ENCODE measurements at regions not wholly inside any gene's neighbourhood (a gene's known extent, or its start where the extent isn't known, plus 50 kb on each side); places are given as distances from the start of the nearest gene placed in this dataset.
"Not testable (repeated sequence)": the region's sequence is repeated elsewhere in the genome, so short reads cannot be mapped to it uniquely, and the experiment has no call there.

- DNase-seq = no peak
Observed at GRCh38 chr12:88932457-88932856, 352.2 kb upstream of the KITLG start.

- no peak for DNase-seq
Observed at GRCh38 chr12:88931598-88931997, 351.3 kb upstream of the KITLG start.

GRCh38 chr12:88925454-88925853 lies 345.2 kb upstream of the KITLG start:
- DNase-seq = no peak

- no peak for DNase-seq
Observed at GRCh38 chr12:88924162-88924561, 343.9 kb upstream of the KITLG start.

GRCh38 chr12:88923631-88924030 lies 343.4 kb upstream of the KITLG start:
- no peak for DNase-seq

GRCh38 chr12:88922816-88923215 lies 342.5 kb upstream of the KITLG start:
- no peak for DNase-seq

- no peak for DNase-seq
Observed at GRCh38 chr12:88921890-88922532, 341.7 kb upstream of the KITLG start.

- DNase-seq = no peak
Observed at GRCh38 chr12:88921434-88921833, 341.2 kb upstream of the KITLG start.

- no peak for DNase-seq
Observed at GRCh38 chr12:88918161-88918560, 337.9 kb upstream of the KITLG start.

GRCh38 chr12:88914967-88915366 lies 334.7 kb upstream of the KITLG start:
- no peak for DNase-seq

- DNase-seq = no peak
Observed at GRCh38 chr12:88909510-88909909, 329.2 kb upstream of the KITLG start.

GRCh38 chr12:88908345-88908744 lies 328.1 kb upstream of the KITLG start:
- DNase-seq = no peak

GRCh38 chr12:88904705-88905104 lies 324.4 kb upstream of the KITLG start:
- no peak for DNase-seq

GRCh38 chr12:88903333-88903732 lies 323.1 kb upstream of the KITLG start:
- no peak for DNase-seq

GRCh38 chr12:88897723-88898122 lies 317.5 kb upstream of the KITLG start:
- DNase-seq = no peak

- no peak for DNase-seq
Observed at GRCh38 chr12:88896958-88897357, 316.7 kb upstream of the KITLG start.

- no peak for DNase-seq
Observed at GRCh38 chr12:88895634-88896033, 315.4 kb upstream of the KITLG start.

- no peak for DNase-seq
Observed at GRCh38 chr12:88893801-88894200, 313.5 kb upstream of the KITLG start.

GRCh38 chr12:88891434-88891833 lies 311.2 kb upstream of the KITLG start:
- not testable (repeated sequence) for DNase-seq

GRCh38 chr12:88889326-88890110 lies 309.2 kb upstream of the KITLG start:
- no peak for DNase-seq

GRCh38 chr12:88884600-88884999 lies 304.3 kb upstream of the KITLG start:
- DNase-seq = no peak

- no peak for DNase-seq
Observed at GRCh38 chr12:88882662-88883061, 302.4 kb upstream of the KITLG start.

GRCh38 chr12:88880051-88880450 lies 299.8 kb upstream of the KITLG start:
- DNase-seq = no peak

- no peak for DNase-seq
Observed at GRCh38 chr12:88878295-88878694, 298.0 kb upstream of the KITLG start.

- DNase-seq = no peak
Observed at GRCh38 chr12:88876857-88877256, 296.6 kb upstream of the KITLG start.

All from CD4-positive, alpha-beta T cell treated with Interleukin-6 for 4 hours (primary cell).